ENCODE measurements at regions not wholly inside any gene's neighbourhood (a gene's known extent, or its start where the extent isn't known, plus 50 kb on each side); places are given as distances from the start of the nearest gene placed in this dataset.

- TF ChIP-seq CTCF (IDR thresholded peaks at IDR 0.05; ENCODE audit: low read depth, low read length, missing control alignments): no peak
- H3K4me3 ChIP-seq (ENCODE audit: low read depth, low read length): no peak overlapping the region
Observed at GRCh38 chr22:48222742-48223487, 1460.5 kb downstream of the TBC1D22A start.

GRCh38 chr22:48218889-48219420 lies 1456.5 kb downstream of the TBC1D22A start:
- TF ChIP-seq CTCF (IDR thresholded peaks at IDR 0.05; ENCODE audit: low read depth, low read length, missing control alignments): no peak
- DNase-seq (ENCODE audit: low read depth): no peak

More at GRCh38 chr22:48222742-48223487, 1460.5 kb downstream of the TBC1D22A start:
- no peak for DNase-seq (ENCODE audit: low read depth)

GRCh38 chr22:48217596-48217995 lies 1455.1 kb downstream of the TBC1D22A start:
- TF ChIP-seq CTCF (IDR thresholded peaks at IDR 0.05; ENCODE audit: low read depth, low read length, missing control alignments): no peak
- DNase-seq (ENCODE audit: low read depth): no peak

More at GRCh38 chr22:48218889-48219420, 1456.5 kb downstream of the TBC1D22A start:
- no peak overlapping the region for H3K4me3 ChIP-seq (ENCODE audit: low read depth, low read length)

GRCh38 chr22:48212727-48213126 lies 1450.3 kb downstream of the TBC1D22A start:
- DNase-seq (ENCODE audit: low read depth): no peak
- no peak for TF ChIP-seq CTCF (IDR thresholded peaks at IDR 0.05; ENCODE audit: low read depth, low read length, missing control alignments)
- no peak overlapping the region for H3K4me3 ChIP-seq (ENCODE audit: low read depth, low read length)

More at GRCh38 chr22:48217596-48217995, 1455.1 kb downstream of the TBC1D22A start:
- H3K4me3 ChIP-seq (ENCODE audit: low read depth, low read length): no peak overlapping the region

- H3K4me3 ChIP-seq (ENCODE audit: low read depth, low read length): no peak overlapping the region
- TF ChIP-seq CTCF (IDR thresholded peaks at IDR 0.05; ENCODE audit: low read depth, low read length, missing control alignments): no peak
- no peak for DNase-seq (ENCODE audit: low read depth)
Observed at GRCh38 chr22:48210812-48211211, 1448.4 kb downstream of the TBC1D22A start.

- DNase-seq (ENCODE audit: low read depth): no peak
- H3K4me3 ChIP-seq (ENCODE audit: low read depth, low read length): no peak overlapping the region
- TF ChIP-seq CTCF (IDR thresholded peaks at IDR 0.05; ENCODE audit: low read depth, low read length, missing control alignments): no peak
Observed at GRCh38 chr22:48210198-48210580, 1447.7 kb downstream of the TBC1D22A start.
